GM12864 (cell line): ENCODE measurements at regions not wholly inside any gene's neighbourhood (a gene's known extent, or its start where the extent isn't known, plus 50 kb on each side); places are given as distances from the start of the nearest gene placed in this dataset.

Experiments used
- DNase-seq: peaks from one replicate; pipeline ENCODE4 v3.0.0-alpha.2; 2011; ENCODE audit warnings: low read depth
- H3K4me3 ChIP-seq: 2 replicates; pipeline ENCODE4 v1.5.1; 2011; ENCODE audit warnings: mild to moderate bottlenecking, low read depth, low read length, control low read depth
- TF ChIP-seq, protein P1 (sequence below): IDR thresholded peaks from 2 replicates; pipeline ENCODE4 v1.5.1; 2011; ENCODE audit warnings: low read depth, mild to moderate bottlenecking, moderate library complexity, low read length, control low read depth, inconsistent platforms; ENCODE audit errors: missing control alignments

DNA sequence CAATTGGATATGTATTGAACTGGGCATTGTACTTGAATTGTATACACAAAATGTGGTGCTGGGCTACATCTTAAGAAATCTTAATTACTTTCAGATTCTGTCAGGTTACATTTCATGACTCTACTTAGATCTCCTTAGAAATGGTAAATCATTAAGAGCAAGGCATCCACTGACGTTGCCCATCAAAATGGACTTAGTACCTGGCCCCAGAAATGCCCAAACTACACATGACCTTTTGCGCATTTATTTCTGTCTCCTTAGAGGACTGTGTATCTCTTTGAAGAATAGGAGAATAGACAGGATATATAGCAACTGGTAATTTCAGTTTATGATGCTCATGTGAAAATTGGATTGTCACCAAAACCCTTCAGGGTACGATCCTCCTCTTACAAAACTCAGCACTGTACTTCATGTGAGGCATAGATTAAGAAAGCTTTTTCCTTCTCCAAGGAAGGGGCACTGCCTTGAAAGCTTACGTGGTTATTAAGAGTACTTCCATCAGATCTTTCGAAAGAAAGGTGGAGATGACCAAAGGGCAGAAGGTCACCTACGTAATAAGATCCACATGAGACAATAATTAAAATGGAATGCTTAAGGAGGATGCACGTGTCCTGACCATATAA is 61.4 kb upstream of the BMP2 start:
- TF ChIP-seq, protein P1, sequence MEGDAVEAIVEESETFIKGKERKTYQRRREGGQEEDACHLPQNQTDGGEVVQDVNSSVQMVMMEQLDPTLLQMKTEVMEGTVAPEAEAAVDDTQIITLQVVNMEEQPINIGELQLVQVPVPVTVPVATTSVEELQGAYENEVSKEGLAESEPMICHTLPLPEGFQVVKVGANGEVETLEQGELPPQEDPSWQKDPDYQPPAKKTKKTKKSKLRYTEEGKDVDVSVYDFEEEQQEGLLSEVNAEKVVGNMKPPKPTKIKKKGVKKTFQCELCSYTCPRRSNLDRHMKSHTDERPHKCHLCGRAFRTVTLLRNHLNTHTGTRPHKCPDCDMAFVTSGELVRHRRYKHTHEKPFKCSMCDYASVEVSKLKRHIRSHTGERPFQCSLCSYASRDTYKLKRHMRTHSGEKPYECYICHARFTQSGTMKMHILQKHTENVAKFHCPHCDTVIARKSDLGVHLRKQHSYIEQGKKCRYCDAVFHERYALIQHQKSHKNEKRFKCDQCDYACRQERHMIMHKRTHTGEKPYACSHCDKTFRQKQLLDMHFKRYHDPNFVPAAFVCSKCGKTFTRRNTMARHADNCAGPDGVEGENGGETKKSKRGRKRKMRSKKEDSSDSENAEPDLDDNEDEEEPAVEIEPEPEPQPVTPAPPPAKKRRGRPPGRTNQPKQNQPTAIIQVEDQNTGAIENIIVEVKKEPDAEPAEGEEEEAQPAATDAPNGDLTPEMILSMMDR, result no peak
- H3K4me3 ChIP-seq, result no peak overlapping the region

DNA sequence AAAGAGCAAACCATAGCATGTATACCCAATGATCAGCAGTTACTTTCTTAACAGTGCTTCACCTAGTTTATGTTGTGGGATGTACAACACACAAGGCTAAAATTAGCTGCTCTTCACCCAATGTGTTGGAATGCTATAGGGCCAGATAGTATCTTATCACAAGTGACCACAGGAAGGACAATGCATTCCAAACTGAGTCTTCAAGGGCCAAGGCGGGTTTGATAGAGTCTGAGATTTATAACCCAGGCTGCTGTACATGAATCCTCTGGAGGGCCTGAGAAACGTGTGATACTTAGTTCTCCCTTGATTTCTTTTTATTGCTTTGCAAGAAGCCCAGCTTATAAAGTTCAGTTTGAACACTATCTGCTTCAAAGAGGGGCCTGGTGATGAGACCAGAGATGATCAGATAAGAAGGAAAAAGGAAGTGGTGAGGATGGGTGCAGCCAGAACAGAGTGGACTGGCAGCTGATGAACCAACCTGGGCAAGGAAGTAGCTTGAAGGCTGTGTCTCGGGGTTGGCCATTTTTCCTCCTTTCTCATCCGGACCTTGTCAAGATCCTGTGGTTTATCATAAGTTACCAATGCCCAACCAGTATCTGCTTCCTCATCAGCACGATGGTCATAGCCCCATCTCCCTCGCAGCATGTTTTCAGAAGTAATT is 62.2 kb upstream of the BMP2 start:
- DNase-seq, result no peak
- TF ChIP-seq, protein P1, result no peak
- H3K4me3 ChIP-seq, result no peak overlapping the region

More for the DNA sequence above, 61.4 kb upstream of the BMP2 start:
- no peak for DNase-seq

DNA sequence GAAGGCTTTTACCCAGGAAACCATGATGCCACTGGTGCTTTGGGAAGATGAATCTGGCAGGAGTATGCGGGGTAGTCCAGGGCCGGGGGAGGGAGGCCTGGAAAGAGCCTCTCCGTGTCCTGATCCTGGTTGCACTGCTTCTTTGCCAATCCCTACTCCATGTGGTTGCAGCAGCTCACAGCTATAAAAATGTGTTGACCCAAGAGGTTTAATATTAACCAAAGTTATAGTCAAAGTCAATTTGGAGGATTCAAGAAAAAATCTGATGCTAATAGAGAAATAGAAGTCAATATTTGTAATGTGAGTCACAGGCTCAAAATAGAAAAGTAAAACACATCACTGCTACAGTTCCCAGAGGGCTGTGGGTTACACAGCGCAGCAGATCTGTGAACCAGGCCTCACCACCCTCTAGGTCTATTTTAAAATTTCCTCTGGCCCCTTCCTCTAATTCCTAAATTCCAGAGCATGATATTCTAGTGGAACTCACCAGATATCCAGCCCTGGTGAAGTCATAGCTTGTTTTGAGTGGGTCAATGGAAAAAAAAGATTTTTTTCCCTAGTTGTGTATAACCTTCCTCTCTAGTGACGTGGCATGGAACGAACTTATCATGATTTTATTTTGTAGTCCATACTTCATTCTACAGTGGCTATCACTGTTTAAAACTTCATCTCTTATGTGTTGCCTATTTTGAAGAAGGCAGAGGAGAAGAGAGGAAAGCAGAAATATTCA is 63.2 kb upstream of the BMP2 start:
- TF ChIP-seq, protein P1, result no peak
- no peak overlapping the region for H3K4me3 ChIP-seq
- DNase-seq, result no peak

DNA sequence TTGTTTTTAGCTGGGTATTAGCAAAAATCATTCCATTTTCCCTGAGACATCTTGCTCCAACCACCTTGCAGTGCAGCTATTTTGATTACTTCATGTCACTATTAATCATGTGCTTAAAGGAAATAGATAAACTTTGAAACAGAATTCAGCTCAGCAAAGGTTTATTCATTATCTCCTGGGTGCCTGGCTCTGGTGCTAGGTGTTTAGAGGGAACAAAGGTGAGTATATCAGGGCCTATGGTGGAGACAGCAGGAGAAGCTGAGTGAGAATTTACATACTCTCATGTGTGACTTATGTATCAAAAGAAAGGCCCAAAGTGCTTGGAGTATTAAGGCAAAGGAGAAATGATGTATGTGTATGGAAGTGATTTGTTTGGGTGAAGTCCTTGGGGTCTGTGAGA is 63.8 kb upstream of the BMP2 start:
- DNase-seq, result no peak
- no peak overlapping the region for H3K4me3 ChIP-seq
- TF ChIP-seq, protein P1, result no peak

DNA sequence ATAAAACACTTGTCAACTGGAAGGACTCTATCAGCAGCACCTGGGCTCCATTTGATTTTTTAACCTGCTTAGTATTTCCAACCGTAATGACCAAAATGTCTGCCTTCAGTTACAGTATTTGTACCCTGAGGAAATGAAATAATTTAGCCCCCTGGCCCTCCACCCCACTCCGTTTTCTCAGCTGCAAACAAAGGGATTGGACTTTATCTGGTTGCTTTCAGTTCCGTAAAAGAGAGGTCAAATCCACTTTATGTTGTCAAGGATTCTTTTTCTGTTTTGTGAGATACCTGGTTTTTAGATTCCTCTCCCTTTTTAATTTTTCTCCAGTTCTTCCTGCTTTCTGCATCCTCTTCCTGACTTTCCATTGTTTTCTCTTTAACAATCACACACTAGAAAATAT is 64.4 kb upstream of the BMP2 start:
- TF ChIP-seq, protein P1, result no peak
- no peak for DNase-seq
- no peak overlapping the region for H3K4me3 ChIP-seq

DNA sequence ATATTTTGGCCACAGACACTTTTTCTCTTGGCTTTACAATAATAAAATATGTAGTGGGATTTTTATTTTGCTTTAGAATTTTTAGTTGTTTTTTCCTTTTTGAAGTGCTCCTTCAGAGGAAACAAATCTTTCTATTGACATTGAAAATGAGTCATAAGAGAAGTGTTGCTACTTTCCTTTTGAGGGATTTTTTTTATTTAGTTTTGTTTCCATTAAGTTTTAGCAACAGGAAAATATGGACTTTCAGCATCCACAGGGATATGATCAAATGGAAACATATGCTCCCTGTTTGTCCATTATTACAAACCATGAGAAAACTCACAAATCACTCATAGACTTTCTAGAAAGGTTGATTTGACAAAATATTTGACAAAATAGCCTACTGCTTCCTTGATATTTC is 65.3 kb upstream of the BMP2 start:
- TF ChIP-seq, protein P1, result no peak

More for the DNA sequence above, 65.3 kb upstream of the BMP2 start:
- no peak overlapping the region for H3K4me3 ChIP-seq
- no peak for DNase-seq
